Activated CD4-positive, alpha-beta T cell treated with anti-CD3 and anti-CD28 coated beads, Interleukin-2, amount 10 ng/mL, durations not matched to agents 24 days and 14 days (primary cell): ENCODE measurements at regions not wholly inside any gene's neighbourhood (a gene's known extent, or its start where the extent isn't known, plus 50 kb on each side); places are given as distances from the start of the nearest gene placed in this dataset.

ENCODE experiments used
- DNase-seq: peaks from one replicate; pipeline ENCODE4 v3.0.0; 2022
- H3K27ac Mint-ChIP-seq: one replicate; pipeline ENCODE4 v1.8.0; 2022; ENCODE audit warnings: mild to moderate bottlenecking, mixed read lengths
- H3K27me3 Mint-ChIP-seq: one replicate; pipeline ENCODE4 v1.8.0; 2022; ENCODE audit warnings: mixed read lengths
- H3K36me3 Mint-ChIP-seq: one replicate; pipeline ENCODE4 v1.8.0; 2022; ENCODE audit warnings: low read depth, mild to moderate bottlenecking, mixed read lengths
- H3K4me1 Mint-ChIP-seq: one replicate; pipeline ENCODE4 v1.8.0; 2021; ENCODE audit warnings: mixed read lengths
- H3K4me3 Mint-ChIP-seq: one replicate; pipeline ENCODE4 v1.8.0; 2022; ENCODE audit warnings: mild to moderate bottlenecking, moderate library complexity, mixed read lengths
- H3K9me3 Mint-ChIP-seq: one replicate; pipeline ENCODE4 v1.8.0; 2021; ENCODE audit warnings: mixed read lengths
- intact Hi-C: fragments of 100-400 bp; cut with micrococcal nuclease; formaldehyde crosslinking; loops from one replicate; pipeline ENCODE4 v1.15.1; 2023

GRCh38 chrX:115939636-115940160, 230.8 kb upstream of the AGTR2 start:
- no peaks in the 10 kb centered on the region for H3K9me3 Mint-ChIP-seq
- no peaks in the 10 kb centered on the region for H3K36me3 Mint-ChIP-seq
- intact Hi-C loops: no loop called here
- H3K27ac Mint-ChIP-seq: no peak overlapping the region
- DNase-seq: no peak
- no peaks in the 10 kb centered on the region for H3K27me3 Mint-ChIP-seq
- no peak overlapping the region for H3K4me3 Mint-ChIP-seq
- no peaks in the 10 kb centered on the region for H3K4me1 Mint-ChIP-seq

- intact Hi-C loops: no loop called here
- Mint-ChIP-seq H3K4me3 (no peak overlapping the region), H3K9me3 (no peaks in the 10 kb centered on the region), H3K27ac (no peak overlapping the region), H3K27me3 (no peaks in the 10 kb centered on the region), H3K36me3 (no peaks in the 10 kb centered on the region), H3K4me1 (no peaks in the 10 kb centered on the region)
- no peak for DNase-seq
Observed at GRCh38 chrX:115940348-115940747, 230.2 kb upstream of the AGTR2 start.

- intact Hi-C loops: no loop called here
- Mint-ChIP-seq H3K36me3 (no peaks in the 10 kb centered on the region), H3K9me3 (no peaks in the 10 kb centered on the region), H3K4me3 (no peak overlapping the region), H3K27ac (no peak overlapping the region), H3K27me3 (no peaks in the 10 kb centered on the region), H3K4me1 (no peaks in the 10 kb centered on the region)
- no peak for DNase-seq
Observed at GRCh38 chrX:115940888-115941332, 229.6 kb upstream of the AGTR2 start.

- no peaks in the 10 kb centered on the region for H3K9me3 Mint-ChIP-seq
- H3K4me1 Mint-ChIP-seq: no peaks in the 10 kb centered on the region
- H3K4me3 Mint-ChIP-seq: no peak overlapping the region
- intact Hi-C loops: no loop called here
- no peak for DNase-seq
- H3K36me3 Mint-ChIP-seq: no peaks in the 10 kb centered on the region
- H3K27me3 Mint-ChIP-seq: no peaks in the 10 kb centered on the region
- H3K27ac Mint-ChIP-seq: no peak overlapping the region
Observed at GRCh38 chrX:115941388-115941787, 229.2 kb upstream of the AGTR2 start.

- Mint-ChIP-seq H3K4me1 (no peaks in the 10 kb centered on the region), H3K27me3 (no peaks in the 10 kb centered on the region), H3K36me3 (no peaks in the 10 kb centered on the region), H3K4me3 (no peak overlapping the region), H3K9me3 (no peaks in the 10 kb centered on the region), H3K27ac (no peak overlapping the region)
- intact Hi-C loops: no loop called here
- no peak for DNase-seq
Observed at GRCh38 chrX:115946059-115946458, 224.5 kb upstream of the AGTR2 start.

- H3K27ac Mint-ChIP-seq: no peak overlapping the region
- H3K4me1 Mint-ChIP-seq: no peaks in the 10 kb centered on the region
- intact Hi-C loops: no loop called here
- no peak for DNase-seq
- no peaks in the 10 kb centered on the region for H3K36me3 Mint-ChIP-seq
- no peak overlapping the region for H3K4me3 Mint-ChIP-seq
- no peaks in the 10 kb centered on the region for H3K27me3 Mint-ChIP-seq
- H3K9me3 Mint-ChIP-seq: no peaks in the 10 kb centered on the region
Observed at GRCh38 chrX:115948018-115948923, 222.3 kb upstream of the AGTR2 start.

- H3K27me3 Mint-ChIP-seq: no peaks in the 10 kb centered on the region
- H3K4me3 Mint-ChIP-seq: no peak overlapping the region
- intact Hi-C loops: no loop called here
- no peak for DNase-seq
- H3K9me3 Mint-ChIP-seq: no peaks in the 10 kb centered on the region
- H3K27ac Mint-ChIP-seq: no peak overlapping the region
- no peaks in the 10 kb centered on the region for H3K4me1 Mint-ChIP-seq
- H3K36me3 Mint-ChIP-seq: no peaks in the 10 kb centered on the region
Observed at GRCh38 chrX:115949900-115950822, 220.4 kb upstream of the AGTR2 start.

GRCh38 chrX:115952417-115953092, 218.0 kb upstream of the AGTR2 start:
- Mint-ChIP-seq H3K9me3 (no peaks in the 10 kb centered on the region), H3K4me1 (no peaks in the 10 kb centered on the region), H3K27me3 (no peaks in the 10 kb centered on the region), H3K4me3 (no peak overlapping the region), H3K36me3 (no peaks in the 10 kb centered on the region), H3K27ac (no peak overlapping the region)
- DNase-seq: no peak
- intact Hi-C loops: no loop called here

- no peaks in the 10 kb centered on the region for H3K27me3 Mint-ChIP-seq
- DNase-seq: no peak
- intact Hi-C loops: no loop called here
- H3K27ac Mint-ChIP-seq: no peak overlapping the region
- no peaks in the 10 kb centered on the region for H3K4me1 Mint-ChIP-seq
- H3K36me3 Mint-ChIP-seq: no peaks in the 10 kb centered on the region
- no peaks in the 10 kb centered on the region for H3K9me3 Mint-ChIP-seq
- H3K4me3 Mint-ChIP-seq: no peak overlapping the region
Observed at GRCh38 chrX:115957862-115958490, 212.6 kb upstream of the AGTR2 start.

- no peaks in the 10 kb centered on the region for H3K9me3 Mint-ChIP-seq
- no peaks in the 10 kb centered on the region for H3K27me3 Mint-ChIP-seq
- intact Hi-C loops: no loop called here
- H3K4me3 Mint-ChIP-seq: no peak overlapping the region
- no peaks in the 10 kb centered on the region for H3K4me1 Mint-ChIP-seq
- no peak for DNase-seq
- no peak overlapping the region for H3K27ac Mint-ChIP-seq
- no peaks in the 10 kb centered on the region for H3K36me3 Mint-ChIP-seq
Observed at GRCh38 chrX:115958687-115959359, 211.7 kb upstream of the AGTR2 start.

- Mint-ChIP-seq H3K27ac (no peak overlapping the region), H3K36me3 (no peaks in the 10 kb centered on the region), H3K4me1 (no peaks in the 10 kb centered on the region), H3K9me3 (no peaks in the 10 kb centered on the region), H3K27me3 (no peaks in the 10 kb centered on the region), H3K4me3 (no peak overlapping the region)
- intact Hi-C loops: no loop called here
- DNase-seq: no peak
Observed at GRCh38 chrX:115960440-115961084, 210.0 kb upstream of the AGTR2 start.

- intact Hi-C loops: no loop called here
- H3K9me3 Mint-ChIP-seq: no peaks in the 10 kb centered on the region
- no peak overlapping the region for H3K4me3 Mint-ChIP-seq
- no peaks in the 10 kb centered on the region for H3K36me3 Mint-ChIP-seq
- no peak overlapping the region for H3K27ac Mint-ChIP-seq
- H3K27me3 Mint-ChIP-seq: peaks cover 4% of the 10 kb centered on the region
- H3K4me1 Mint-ChIP-seq: no peaks in the 10 kb centered on the region
- no peak for DNase-seq
Observed at GRCh38 chrX:115966920-115967319, 203.6 kb upstream of the AGTR2 start.
